HepG2 (cell line): ENCODE measurements at regions not wholly inside any gene's neighbourhood (a gene's known extent, or its start where the extent isn't known, plus 50 kb on each side); places are given as distances from the start of the nearest gene placed in this dataset.
A peak's percentile ranks its signal among the peaks of the same experiment; 100 is the strongest.

Experiments used
- CBX5 ChIP-seq: sonication (generic); formaldehyde crosslinking; IDR thresholded peaks from 2 replicates; pipeline ENCODE4 v1.4.0; 2020; ENCODE audit warnings: missing genetic modification reagents, borderline replicate concordance
- ERF ChIP-seq: IDR thresholded peaks from 2 replicates; pipeline ENCODE4 v1.6.1; 2018; ENCODE audit warnings: missing biosample characterization, missing genetic modification reagents
- GABPA ChIP-seq, 2 experiments: IDR thresholded peaks; 2 replicates each; pipeline ENCODE4 v1.6.1; 2011 to 2016; ENCODE audit warnings: low read depth in 2 of 2, low read length in 1 of 2, missing biosample characterization in 1 of 2, missing genetic modification characterization in 1 of 2
- KMT2B ChIP-seq: IDR thresholded peaks from 2 replicates; pipeline ENCODE4 v1.6.1; 2016; ENCODE audit warnings: missing genetic modification reagents, missing compliant biosample characterization
- MAFF ChIP-seq: IDR thresholded peaks from 2 replicates; pipeline ENCODE4 v1.6.1; 2011; ENCODE audit warnings: low read depth, low read length, improper control_type of control experiment
- MXD3 ChIP-seq: IDR thresholded peaks from 2 replicates; pipeline ENCODE4 v1.6.1; 2016; ENCODE audit warnings: mild to moderate bottlenecking, missing biosample characterization, missing genetic modification reagents
- NFE2L2 ChIP-seq: fragments of 150-350 bp; IDR thresholded peaks from 2 replicates; pipeline ENCODE4 v1.6.1; 2014; ENCODE audit warnings: low read length
- PHF5A ChIP-seq: IDR thresholded peaks from one replicate; pipeline ENCODE4 v1.6.1; 2018; ENCODE audit warnings: low read depth, missing genetic modification reagents; ENCODE audit not compliant: unreplicated experiment
- SMAD1 ChIP-seq: sonication (generic); formaldehyde crosslinking; IDR thresholded peaks from 2 replicates; pipeline ENCODE4 v1.4.0; 2020; ENCODE audit warnings: missing genetic modification reagents, low read depth, mild to moderate bottlenecking, borderline replicate concordance
- ZBTB40 ChIP-seq, 2 experiments: fragments of 450-650 bp in 1 of 2; sonication (generic) in 1 of 2; formaldehyde crosslinking in 1 of 2; IDR thresholded peaks; 2 replicates each; pipeline versions ENCODE4 v1.6.1 to v1.8.0; 2016 to 2022; ENCODE audit warnings: antibody characterized with exemption in 1 of 2, mild to moderate bottlenecking in 1 of 2, missing genetic modification reagents in 1 of 2
- ZFP62 ChIP-seq: sonication (generic); formaldehyde crosslinking; IDR thresholded peaks from 2 replicates; pipeline ENCODE4 v1.4.0; 2020; ENCODE audit warnings: missing genetic modification reagents
- ZNF136 ChIP-seq: sonication (generic); formaldehyde crosslinking; IDR thresholded peaks from 2 replicates; pipeline ENCODE4 v1.8.1; 2022; ENCODE audit warnings: low read depth, mild to moderate bottlenecking, moderate library complexity, missing genetic modification reagents
- ZNF160 ChIP-seq: sonication (generic); formaldehyde crosslinking; IDR thresholded peaks from 2 replicates; pipeline ENCODE4 v1.8.0; 2022; ENCODE audit warnings: mild to moderate bottlenecking, inconsistent platforms, missing genetic modification reagents
- ZNF207 ChIP-seq: fragments of 450-650 bp; IDR thresholded peaks from 2 replicates; pipeline ENCODE4 v1.6.1; 2016; ENCODE audit warnings: antibody characterized with exemption, borderline replicate concordance
- ZNF234 ChIP-seq: sonication (generic); formaldehyde crosslinking; conservative IDR thresholded peaks from 2 replicates; pipeline ENCODE4 v1.5.1; 2020; ENCODE audit warnings: mild to moderate bottlenecking, missing genetic modification reagents
- ZNF331 ChIP-seq: sonication (generic); formaldehyde crosslinking; IDR thresholded peaks from 2 replicates; pipeline ENCODE4 v1.4.0; 2020; ENCODE audit warnings: missing genetic modification reagents
- ZNF543 ChIP-seq: sonication (generic); formaldehyde crosslinking; IDR thresholded peaks from 2 replicates; pipeline ENCODE4 v1.4.0; 2020; ENCODE audit warnings: mild to moderate bottlenecking, missing genetic modification reagents
- ZNF552 ChIP-seq: sonication (generic); formaldehyde crosslinking; IDR thresholded peaks from 2 replicates; pipeline ENCODE4 v1.9.0; 2022; ENCODE audit warnings: missing genetic modification reagents, mild to moderate bottlenecking, borderline replicate concordance
- ZNF724P ChIP-seq: sonication (generic); formaldehyde crosslinking; IDR thresholded peaks from 2 replicates; pipeline ENCODE4 v1.8.0; 2022; ENCODE audit warnings: missing genetic modification reagents, borderline replicate concordance

GRCh38 chr10:78437998-78438906 lies 404.6 kb downstream of the RPS24 start (continued):
- TF ChIP-seq ZBTB40 (IDR thresholded peaks at IDR 0.05) (no peak), ZBTB40 (CRISPR knock-in tag; IDR thresholded peaks at IDR 0.05) (peak; percentile 60; the same call in 1 of the 2 replicates), NFE2L2 (no peak), MAFF (no peak), ZNF234 (CRISPR knock-in tag) (no peak), ZFP62 (CRISPR knock-in tag) (no peak), KMT2B (CRISPR knock-in tag) (no peak), MXD3 (CRISPR knock-in tag) (no peak), ZNF543 (CRISPR knock-in tag) (no peak), ZNF136 (CRISPR knock-in tag) (no peak), ZNF207 (no peak), ZNF331 (CRISPR knock-in tag) (peak; percentile 42; the same call in 1 of the 2 replicates), GABPA (IDR thresholded peaks at IDR 0.05; ENCODE audit: low read depth, low read length) (no peak), GABPA (CRISPR knock-in tag; IDR thresholded peaks at IDR 0.05; ENCODE audit: low read depth) (no peak), ZNF724P (CRISPR knock-in tag) (no peak), ZNF160 (CRISPR knock-in tag) (no peak), PHF5A (CRISPR knock-in tag) (peak; percentile 60), CBX5 (CRISPR knock-in tag) (no peak), SMAD1 (CRISPR knock-in tag) (peak; percentile 17; the same call in 1 of the 2 replicates), ERF (CRISPR knock-in tag) (0 out of 2 replicates have a peak, but pooled peaks have one; percentile 71), ZNF552 (CRISPR knock-in tag) (no peak)
